HG03025 (cell line): ENCODE measurements at regions not wholly inside any gene's neighbourhood (a gene's known extent, or its start where the extent isn't known, plus 50 kb on each side); places are given as distances from the start of the nearest gene placed in this dataset.
"Not testable (repeated sequence)": the region's sequence is repeated elsewhere in the genome, so short reads cannot be mapped to it uniquely, and the experiment has no call there.

Experiments used
- ATAC-seq: cut with Tn5 transposase; IDR thresholded peaks from one replicate; pipeline ENCODE4 v1.9.1; 2021; ENCODE audit warnings: mild to moderate bottlenecking, moderate library complexity; ENCODE audit not compliant: unreplicated experiment, low FRiP score

DNA sequence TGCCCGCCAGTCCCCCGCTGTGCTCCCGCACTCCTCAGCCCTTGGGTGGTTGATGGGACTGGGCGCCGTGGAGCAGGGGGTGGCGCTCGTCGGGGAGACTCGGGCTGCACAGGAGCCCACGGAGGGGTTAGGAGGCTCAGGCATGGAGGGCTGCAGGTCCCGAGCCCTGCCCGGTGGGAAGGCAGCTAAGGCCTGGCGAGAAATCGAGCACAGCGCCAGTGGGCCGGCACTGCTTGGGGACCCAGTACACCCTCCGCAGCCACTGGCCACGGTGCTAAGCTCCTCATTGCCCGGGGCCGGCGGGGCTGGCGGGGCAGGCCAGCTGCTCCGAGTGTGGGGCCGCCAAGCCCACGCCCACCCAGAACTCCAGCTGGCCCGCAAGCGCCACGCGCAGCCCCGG, 1496.5 kb upstream of the LRRTM3 start:
- ATAC-seq: not testable (repeated sequence)

DNA sequence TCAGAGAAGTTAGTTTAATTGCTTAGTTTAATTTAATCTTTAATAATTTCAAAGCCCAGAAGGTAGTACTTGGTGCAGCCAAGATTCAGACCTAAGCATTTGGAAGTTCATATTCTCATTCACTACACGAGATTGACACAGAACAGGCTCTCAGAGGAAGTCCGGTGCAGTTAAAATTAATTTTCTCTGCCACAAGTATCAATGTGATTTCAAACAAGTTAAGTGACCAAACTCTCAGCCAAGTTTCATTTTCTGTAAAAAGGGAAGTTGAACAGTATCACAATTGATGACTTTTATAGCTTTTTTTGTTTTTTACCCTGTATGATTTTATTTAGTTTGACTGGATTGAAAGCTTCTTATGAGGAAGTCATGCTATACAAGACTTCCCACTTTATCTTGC, 1494.9 kb upstream of the LRRTM3 start:
- no peak for ATAC-seq

DNA sequence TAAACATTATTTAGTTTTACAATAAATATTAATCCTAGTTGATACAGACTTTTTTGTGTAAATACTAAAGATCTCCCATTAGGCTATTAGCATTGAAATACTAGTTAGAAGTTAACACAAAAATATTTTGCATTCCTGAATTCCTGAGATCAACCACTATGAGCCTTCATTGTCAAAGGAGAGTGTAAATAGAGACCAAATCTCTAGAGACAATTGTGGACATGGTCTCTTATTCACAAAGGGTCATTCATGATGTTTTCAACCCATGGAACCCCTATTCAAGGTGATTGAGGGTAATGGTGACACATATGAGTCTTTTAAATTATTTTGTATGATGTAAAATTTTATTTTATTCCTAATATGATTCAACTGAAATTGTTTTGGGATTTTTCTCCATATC, 1454.8 kb upstream of the LRRTM3 start:
- no peak for ATAC-seq

DNA sequence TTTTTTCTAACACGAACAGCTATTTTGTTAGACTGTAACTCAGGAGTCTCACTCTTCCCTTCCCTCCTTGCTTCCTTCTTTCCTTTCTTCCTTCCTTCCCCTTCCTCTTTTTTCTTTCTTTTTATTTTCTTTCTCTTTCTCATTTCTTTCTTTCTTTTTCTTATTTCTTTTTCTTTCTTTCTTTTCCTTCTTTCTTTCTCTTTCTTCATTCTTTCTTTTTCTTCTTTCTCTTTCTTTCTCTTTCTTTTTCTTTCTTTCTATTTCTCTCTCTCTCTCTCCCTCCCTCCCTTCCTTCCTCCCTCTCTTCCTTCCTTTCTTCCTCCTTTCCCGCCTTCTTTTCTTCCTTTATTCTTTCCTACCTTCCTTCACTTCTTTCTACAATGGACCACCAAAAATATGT, 1443.0 kb upstream of the LRRTM3 start:
- ATAC-seq: no peak

DNA sequence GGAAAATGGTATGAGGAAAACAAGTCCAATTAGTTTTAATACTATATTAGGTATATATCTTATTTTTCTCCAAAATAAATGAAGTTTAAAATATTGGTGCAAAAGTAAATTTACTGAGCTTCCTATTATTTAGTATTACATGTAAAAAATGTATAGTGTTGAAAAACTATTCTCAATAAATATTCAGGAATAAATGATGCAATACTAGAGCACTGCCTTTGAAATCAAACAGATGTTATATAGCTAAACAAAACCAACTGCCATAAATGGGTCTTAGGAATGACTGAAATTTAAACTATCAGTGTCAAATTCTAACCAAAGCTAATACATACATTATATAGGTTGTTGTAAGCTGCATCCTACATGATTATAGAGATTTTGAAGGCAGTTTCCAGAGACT, 1434.0 kb upstream of the LRRTM3 start:
- ATAC-seq: no peak

DNA sequence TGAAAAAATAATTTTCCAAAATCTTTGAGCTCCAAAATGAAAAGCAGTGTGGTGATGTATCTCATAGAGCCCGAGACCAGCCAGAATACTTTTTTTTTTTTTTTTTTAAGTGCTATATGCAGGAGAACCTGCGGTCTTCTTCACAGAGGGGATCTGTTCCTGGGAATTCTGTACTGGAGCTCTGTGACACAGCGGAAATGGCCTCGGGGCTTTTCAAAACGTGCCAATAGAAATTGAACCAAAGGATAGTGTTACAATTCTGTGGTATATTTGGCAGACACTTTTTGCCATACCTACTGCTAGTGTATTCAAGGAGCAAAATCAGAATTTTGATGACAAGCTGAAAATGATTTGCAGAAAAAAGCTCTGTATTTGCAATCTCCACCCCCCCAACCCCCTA, 1429.3 kb upstream of the LRRTM3 start:
- ATAC-seq: no peak

DNA sequence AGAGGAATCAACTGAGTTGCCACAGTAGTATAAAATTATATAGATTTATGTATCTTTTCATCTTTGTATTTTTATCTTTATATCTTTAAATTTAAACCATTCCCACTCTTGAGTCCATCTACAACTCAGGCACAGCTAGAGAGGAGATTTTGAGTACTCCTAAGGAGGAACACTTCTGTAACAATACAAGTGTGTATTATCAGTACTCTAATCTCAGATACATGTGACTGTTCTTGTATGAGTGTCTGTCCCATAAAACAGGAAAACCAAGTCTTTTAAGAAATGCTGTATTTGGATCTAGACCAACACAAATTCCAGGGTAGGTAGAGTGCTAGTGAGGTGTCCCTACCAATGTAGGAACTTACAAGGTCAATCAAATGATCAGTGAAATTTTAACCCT, 1428.0 kb upstream of the LRRTM3 start:
- ATAC-seq: no peak

DNA sequence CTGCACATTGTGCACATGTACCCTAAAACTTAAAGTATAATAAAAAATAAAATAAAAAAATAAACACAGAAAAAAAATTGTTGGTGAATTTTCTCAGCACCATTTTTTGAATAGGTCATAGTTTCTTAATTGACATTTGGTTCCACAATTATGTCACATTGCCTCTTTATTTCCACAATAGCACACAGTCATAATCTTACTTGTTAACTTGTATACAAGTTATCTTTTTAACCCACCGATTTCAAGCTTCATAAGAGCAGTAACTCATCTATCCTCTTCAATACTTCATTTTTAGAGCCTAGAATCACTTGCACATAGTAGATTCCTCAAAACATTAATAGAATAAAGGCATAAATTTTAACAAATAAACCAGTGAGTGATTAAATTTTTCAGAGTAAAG, 1425.1 kb upstream of the LRRTM3 start:
- ATAC-seq: no peak

DNA sequence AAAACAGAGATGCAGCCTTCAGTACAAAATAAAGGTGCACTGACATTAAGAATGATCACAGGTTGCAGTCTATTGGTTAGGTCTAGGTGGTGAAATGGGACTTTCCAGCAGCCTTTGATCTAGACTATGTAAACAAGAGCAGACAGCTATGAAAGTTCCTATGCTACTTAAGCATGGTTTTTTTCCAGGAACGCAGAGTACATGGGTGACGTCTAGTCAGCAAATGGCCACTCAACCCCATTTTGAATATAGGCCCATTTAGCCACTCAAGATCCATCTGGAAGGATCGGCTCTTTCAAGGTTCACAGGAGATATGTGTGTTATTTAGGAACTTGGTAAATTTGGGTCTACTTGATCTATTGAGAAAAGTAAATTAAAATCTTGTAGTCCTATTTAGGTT, 1424.6 kb upstream of the LRRTM3 start:
- peak; percentile 86 for ATAC-seq

DNA sequence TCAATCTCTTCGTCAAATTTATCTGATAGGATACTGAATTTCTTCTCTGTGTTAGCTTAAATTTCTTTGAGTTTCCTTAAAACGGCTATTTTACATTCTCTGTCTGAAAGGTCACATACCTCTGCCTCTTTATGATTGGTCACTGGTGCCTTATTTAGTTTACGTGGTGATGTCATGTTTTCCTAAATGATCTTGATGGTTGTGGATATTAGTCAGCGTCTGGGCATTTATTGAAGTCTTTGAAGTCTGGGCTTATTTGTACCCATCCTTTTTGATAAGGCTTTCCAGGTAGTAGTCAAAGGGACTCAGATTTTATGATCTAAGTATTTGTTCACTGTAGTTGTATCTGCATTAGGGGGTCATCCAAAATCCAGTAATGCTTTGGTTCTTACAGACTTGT, 1407.5 kb upstream of the LRRTM3 start:
- no peak for ATAC-seq

DNA sequence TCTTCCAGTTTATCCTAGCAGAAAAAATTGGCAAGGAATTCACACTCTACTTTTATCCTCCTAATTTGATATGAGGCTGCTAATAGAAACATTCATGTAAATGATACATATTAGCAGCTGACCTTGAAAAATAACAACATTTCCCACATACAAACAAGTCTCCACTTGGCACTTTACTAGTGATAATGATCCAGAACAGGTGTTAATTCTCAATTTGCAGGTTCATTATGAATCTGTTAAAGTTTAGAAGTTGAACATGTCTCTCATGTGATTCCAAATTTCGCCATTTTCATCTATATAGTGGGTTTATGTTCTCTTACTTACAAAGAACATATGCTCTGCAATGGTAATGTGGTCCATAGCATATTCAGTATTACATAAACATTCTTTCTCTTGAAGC, 1396.8 kb upstream of the LRRTM3 start:
- no peak for ATAC-seq

DNA sequence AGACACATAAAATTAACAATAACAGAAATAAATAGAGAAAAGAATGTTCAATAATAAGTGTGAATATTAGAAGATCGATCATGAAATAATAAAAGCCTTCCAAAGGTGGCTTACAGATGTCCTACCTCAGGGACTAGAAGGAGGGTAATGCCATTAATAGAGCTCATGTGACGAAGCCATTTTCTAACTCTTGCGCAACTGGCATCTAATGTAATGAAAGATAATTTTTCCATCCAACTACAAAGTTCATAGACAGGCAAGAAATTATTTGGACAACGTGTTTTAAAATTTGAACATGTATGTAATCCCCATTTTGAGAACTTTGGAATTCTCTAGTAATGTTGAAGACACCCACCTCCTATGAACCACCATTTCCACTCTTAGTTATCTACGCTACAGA, 1394.3 kb upstream of the LRRTM3 start:
- ATAC-seq: no peak

DNA sequence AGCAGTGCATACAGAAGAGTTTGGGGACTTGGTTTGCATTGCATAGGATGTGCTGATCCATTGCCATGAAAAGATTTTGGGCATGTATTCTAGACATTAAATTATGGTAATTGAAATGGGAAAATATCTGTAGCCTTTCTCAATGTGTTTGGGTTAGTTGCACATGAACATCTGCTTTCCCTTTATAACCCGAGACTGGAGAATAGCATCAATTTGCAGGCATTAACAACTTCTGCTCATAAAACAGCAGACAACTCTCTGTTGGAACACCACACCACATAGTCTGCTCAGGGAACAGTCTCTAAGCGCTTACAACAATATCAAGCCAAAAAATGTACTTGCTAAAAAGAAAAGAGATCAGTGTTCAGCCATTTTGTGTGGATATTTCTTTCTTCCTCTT, 1391.1 kb upstream of the LRRTM3 start:
- ATAC-seq: no peak

DNA sequence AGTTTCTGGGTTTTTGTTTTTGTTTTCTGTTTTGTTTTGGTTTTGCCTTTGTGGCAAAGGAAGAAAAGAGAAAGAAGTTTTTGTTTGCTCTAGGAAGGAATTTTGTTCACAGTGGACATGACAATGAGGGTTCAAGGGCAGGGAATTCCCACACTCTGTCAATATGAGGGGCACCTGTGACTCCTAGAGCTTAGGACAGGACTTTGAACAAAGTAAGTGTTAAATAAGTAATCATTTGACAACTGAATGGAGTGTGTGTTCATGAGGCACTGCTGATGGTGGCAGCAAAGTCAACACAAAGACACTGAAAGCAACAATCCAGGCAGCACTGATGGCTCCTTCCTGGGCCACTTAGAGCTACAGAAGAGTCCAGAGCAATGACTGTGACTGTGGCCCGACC, 1381.1 kb upstream of the LRRTM3 start:
- no peak for ATAC-seq

DNA sequence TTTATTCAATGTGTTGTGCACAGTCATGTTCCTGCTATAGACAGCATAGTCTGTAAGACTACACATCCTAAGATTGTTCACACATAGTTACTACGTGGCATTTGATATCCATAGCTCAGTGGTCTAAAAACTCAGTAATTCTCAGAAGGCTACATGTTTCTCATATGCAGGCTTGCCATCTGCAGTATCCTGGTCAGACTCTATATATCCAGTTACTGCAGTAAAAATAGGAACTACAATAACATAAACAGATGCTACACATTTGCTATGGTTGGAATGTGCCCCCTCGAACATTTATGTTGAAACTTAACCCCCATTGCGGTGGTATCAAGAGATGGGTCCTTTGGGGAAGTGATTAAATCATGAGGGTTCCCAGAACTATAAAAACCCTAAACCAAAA, 1377.8 kb upstream of the LRRTM3 start:
- no peak for ATAC-seq

DNA sequence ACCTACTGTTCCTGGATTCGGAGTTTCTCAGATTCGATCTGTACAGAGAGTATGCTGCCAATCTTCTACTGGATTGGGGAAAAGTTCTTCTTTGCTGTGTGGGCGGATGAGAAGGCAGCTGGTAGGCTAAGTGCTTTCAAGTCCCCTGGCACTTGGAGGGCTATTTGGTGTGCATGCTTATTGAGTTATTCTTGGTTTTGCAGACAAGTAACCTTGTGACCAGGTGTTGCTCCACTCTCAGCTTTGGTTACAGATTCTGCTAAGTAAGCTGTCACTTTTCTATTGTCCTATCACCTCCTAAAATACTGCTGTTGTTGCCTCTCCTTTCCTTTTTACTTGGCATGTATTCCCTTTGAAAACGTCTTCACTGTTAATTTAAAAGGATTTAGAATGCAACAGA, 1375.1 kb upstream of the LRRTM3 start:
- no peak for ATAC-seq

DNA sequence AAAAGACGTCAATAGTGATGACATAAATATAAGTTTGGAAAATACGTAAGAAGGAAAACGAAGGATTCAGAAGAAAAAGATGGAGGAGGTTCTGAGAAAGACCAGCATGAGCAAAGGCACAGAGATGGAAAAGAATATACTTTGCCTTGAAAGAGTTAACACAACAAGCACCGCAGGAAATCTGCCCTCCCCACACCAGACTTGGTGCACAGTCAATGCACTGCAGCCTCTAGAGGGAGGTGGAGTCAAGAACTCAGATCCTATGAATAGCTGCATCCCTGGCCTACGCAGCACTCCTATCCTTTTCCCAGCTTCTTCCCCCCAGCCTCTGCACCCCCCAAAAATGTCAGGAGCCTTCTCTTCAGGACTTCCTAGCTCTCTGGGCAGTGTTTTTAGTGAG, 1370.6 kb upstream of the LRRTM3 start:
- ATAC-seq: no peak

DNA sequence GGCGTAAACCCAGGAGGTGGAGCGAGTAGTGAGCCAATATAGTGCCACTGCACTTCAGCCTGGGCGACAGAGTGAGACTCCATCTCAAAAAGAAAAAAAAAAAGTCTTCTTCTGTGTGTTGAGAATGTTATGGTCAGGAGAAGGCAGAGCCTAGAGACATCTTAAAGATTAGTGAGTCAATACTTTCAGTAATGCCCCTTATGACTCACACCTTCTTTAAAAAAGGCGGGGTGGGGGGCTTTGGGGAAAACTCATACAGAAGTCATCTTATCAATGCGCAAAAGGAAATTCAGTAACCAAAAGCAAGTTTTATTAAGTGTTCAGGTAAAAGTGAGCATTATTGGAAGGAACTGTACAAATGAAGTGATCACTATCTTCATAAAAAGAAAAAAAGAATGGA, 1369.8 kb upstream of the LRRTM3 start:
- ATAC-seq: no peak

DNA sequence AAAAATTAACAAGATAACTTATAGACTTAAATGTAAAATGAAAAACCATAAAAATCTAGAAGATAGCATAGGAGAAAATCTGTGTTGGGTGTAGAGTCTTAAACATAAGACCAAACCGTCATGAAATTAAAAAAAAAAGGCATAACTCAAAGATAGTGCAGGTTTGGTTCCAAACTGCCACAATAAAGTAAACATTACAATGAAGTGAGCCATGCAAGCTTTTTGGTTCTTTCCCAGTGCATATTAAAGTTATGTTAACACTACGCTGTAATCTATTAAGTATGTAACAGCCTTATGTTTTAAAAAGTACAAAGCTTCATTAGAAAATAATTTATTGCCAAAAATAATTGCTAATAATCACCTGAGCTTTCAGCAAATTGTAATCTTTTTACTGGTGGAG, 1366.5 kb upstream of the LRRTM3 start:
- no peak for ATAC-seq

DNA sequence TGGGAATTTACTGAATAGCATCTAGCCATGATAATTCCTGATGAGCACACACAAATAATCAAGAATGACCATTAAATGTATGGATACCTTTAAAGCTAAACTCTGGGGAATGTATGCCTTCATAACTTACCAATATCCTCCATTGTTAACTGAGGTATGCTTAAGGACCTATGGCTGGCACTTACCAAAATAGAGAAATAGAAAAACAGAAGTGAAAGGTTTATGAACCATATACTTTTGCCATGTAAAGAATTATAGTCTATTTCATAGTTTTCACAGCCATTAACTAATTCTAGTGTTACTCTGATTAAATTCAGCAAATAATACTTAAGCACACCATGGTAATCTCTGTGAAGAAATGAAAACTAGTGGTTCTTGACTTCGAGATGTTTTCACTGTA, 1360.6 kb upstream of the LRRTM3 start:
- no peak for ATAC-seq

DNA sequence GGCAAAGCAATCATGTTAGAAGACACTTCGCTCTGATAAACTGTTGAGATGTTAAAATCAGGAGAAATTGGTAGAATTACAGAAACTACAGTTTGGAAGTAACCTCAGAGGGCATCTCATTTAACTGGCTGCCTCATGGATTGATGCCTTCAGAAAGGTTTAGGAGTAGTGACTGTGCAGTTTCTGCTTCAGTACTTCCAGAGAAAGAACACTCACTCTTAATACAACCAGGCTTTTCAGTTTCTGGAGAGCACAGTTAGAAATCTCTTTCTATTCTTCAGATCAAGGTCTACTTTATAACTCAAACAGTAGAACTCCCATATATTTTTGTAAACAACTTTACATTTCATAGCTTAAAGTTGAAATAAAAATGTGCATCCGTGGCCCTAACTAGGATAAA, 1358.9 kb upstream of the LRRTM3 start:
- ATAC-seq: no peak

DNA sequence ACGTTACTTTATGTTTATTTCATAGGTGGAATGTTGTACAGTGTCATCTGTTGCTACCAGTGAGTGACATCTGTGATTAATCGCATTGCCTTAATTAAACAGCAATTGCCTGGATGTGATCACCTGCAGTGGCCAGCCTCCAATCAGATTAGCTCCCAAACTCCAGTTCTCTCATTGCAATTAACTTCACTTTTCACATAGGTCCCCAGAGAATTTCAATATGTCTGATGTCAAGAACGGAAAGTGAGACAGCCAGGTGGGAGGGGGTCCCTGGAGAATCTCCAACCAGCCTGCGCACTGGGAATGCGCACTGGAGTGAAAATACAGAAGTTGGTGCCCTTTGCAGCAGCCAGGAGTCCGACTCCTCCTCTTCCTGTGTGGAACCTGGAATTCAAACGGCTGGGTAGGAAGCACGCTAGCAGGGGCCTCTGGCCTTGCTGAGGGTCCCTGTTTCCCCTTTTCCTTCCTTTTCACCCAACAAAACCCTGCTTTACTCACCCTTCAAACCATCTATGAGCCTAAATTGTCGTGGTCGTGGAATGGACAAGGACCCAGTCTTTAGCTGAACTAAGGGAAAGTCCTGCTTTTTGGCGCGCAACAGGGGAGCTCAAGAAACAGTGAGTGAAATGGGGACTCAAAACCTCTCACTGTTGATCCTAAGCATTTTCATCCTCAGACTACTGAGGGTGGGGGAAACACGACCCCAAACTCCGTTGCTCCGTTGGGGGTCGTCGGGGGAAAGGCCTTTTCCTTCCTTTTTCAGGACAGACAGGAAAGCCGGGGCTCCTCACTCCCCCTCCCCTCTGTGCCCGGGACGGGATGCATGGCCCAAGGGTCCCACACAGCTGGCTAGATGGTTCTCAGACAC, 1355.5 kb upstream of the LRRTM3 start:
- ATAC-seq: no peak
